C1 segment of cervical spinal cord (tissue), 14 donors: ENCODE measurements at regions not wholly inside any gene's neighbourhood (a gene's known extent, or its start where the extent isn't known, plus 50 kb on each side); places are given as distances from the start of the nearest gene placed in this dataset.

Source experiments
- DNase-seq, 14 donors: peaks; one replicate each; lab custom pipeline; 2025; lab: John Stamatoyannopoulos, UW

DNA sequence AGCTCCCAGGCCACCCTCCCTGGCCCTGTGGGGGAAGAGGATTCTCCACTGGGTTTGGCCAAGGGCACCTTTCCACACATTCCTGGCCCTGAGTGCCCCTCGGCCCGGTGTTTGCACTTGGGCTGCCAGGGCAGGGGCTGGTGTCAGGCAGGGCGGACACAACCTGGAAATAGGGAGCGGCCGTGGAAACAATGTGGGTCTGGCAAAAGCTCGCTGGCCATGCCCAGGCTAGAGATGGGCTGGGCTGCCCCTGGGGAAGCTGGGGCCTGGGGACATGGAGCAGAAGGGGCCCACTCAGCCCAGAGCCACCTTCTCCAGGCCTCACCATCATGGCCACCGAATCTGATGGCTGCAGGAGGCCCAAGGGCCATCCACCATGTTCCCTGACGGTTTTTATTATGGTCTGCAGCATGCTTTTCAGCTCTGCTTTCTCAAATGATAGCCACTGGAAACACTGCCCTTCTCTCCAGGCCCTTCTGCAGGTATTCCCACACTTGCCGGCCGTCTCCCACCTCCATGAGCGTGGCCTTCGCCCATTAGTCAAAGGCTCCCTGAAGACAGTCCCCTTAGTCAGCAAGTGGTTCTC, 275.1 kb downstream of the CYP26B1 start:
- no peak for DNase-seq

- no peak for DNase-seq
These were observed 282.2 kb downstream of the CYP26B1 start for GRCh38 chr2:71865391-71865965.

DNA sequence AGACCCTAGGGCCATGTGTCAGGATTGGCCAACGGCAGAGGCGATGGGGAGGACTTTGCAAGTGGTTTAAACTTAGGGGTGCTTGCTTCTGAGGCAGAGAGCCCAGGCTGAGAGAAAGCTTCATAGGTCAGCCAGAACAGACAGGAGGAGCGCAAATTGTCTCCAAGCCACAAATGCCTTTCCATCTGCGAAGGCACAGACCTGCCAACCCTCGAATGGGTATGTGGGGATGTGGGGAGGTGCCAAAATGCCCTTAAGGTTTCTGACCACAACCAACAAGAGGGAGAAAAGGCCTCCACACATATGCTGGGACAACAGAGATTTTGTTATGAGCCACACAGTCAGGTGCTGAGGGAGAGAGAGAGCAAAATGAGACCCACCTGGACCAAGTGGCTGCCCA, 283.6 kb downstream of the CYP26B1 start:
- DNase-seq = peak in 1 of 14 donors; percentile 85

DNA sequence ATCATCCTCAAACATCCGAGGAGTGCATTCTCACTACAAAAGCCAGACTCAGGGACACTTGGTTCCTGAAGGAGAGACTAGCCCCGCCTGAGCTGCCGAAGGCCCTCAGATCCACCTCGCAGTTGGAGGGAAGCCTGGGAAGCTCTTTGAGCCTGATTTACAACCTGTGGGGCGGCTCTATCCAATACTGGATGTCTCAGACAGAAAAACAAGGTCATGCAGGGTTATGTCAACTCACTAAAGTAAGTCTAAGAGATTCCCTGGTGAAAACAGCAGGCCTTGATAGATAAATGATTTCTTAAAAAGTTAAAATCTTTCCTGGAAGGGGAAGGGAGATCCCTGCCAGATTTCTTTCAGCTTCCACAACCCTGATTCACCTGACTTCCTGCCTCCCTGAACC, 284.3 kb downstream of the CYP26B1 start:
- peak in 1 of 14 donors; percentile 24 for DNase-seq

- DNase-seq = no peak
These were observed 284.7 kb downstream of the CYP26B1 start for GRCh38 chr2:71862921-71863320.

- DNase-seq = peak in 1 of 14 donors; percentile 80
These were observed 286.2 kb downstream of the CYP26B1 start for GRCh38 chr2:71861186-71862160.

DNA sequence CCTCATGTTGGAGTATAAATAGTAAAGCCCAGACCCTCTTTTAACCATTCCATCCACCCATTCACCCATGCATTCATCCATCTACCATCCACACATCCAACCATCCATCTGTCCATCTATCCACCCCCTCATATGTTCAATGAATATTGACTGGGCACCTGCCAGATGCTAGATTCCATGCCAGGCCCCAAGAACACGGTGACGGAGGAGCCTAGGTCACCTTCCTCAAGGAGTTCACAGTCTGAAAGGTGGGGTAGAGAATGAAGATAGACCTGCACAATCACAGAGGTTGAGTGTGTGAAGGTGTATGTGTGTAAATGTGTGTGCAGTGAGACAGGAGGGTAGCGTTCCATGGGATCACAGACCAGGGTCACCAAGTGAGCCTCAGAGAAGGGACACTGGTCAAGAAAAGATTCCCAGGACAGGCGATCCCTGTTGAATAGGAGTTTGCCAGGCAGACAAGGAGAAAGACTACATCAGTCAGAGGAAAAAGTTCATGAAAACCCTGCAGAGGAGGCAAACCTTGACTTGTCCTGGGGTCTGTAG, 287.2 kb downstream of the CYP26B1 start:
- no peak for DNase-seq

DNA sequence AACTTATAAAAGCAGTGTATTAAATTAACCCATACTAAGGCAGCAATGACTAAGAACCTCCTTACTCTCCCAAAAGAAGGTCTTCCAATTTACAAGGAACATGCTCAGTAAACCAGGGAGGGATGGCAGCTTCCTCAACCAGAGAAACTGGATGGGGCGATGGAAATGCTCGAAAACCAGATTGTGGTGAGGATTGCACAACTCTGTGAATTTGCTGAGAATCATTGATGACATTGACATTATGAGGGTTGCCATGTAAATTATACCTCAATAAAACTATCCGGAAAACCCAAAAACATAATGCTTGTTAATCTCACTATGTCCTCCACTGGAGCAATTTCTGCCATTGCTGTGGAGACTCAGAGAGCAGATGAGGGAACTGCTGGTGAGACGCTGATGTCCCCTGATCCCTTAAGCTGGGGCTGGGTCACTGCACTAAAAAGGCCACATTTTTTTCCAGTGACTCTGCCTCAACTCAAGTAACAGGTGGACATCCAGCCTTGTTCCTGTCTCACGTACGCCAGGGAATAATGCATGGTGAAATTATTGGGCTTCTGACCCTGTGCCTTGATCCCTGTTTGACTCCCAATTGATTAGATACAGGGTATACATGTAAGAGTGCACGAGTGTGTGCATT, 288.3 kb downstream of the CYP26B1 start:
- no peak for DNase-seq

GRCh38 chr2:71858071-71858470, 289.6 kb downstream of the CYP26B1 start:
- no peak for DNase-seq

DNA sequence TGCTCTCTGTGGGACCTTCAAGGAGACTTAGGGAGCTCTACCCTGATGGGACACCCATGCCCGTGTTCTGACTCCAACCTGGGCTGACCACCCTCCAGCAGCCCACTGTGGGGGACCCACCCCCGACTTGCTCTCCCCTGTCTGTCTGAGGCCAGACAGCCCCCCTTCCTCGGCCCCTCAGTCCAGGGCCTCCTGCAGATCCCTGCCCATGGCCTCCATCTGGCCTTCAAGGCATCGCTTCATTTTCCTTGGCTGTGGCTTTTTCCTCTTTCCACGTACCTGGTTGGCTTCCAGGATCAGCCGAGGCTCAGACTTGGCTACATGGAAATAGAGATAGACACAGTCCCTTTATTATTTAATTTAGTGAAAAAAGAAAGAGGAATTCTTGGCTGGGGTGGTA, 290.0 kb downstream of the CYP26B1 start:
- peak in 1 of 14 donors; percentile 57 for DNase-seq

GRCh38 chr2:71856773-71857525, 290.7 kb downstream of the CYP26B1 start:
- DNase-seq = no peak

GRCh38 chr2:71853858-71854257, 293.8 kb downstream of the CYP26B1 start:
- no peak for DNase-seq

DNA sequence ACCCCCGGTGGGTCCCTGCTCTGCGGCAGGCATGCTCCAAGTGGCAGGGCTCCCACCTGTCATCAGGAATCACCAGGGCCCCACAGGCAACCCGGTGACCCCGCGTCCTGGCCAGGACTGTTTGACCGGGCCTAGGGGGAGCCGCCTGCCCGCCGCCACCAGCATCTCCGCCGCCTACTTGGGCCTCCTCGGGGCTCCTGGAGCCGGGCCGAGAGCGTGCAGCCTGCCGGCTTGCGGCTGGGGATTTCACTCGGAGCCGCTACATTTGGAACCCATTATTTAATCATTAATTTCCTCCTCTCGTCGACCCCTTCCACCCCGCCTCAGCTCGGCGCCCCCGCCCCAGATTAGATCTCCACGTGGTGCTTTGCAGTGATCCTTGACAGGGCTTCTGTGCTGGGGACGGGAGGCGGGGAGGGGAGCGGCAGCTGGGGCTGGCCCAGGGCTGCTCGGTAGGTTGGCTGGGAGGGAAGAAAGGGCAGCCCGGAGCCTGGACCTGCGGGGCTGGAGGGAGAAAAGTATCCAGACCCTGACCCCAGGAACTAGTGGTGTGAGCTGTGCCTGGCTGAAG, 295.4 kb downstream of the CYP26B1 start:
- no peak for DNase-seq

DNA sequence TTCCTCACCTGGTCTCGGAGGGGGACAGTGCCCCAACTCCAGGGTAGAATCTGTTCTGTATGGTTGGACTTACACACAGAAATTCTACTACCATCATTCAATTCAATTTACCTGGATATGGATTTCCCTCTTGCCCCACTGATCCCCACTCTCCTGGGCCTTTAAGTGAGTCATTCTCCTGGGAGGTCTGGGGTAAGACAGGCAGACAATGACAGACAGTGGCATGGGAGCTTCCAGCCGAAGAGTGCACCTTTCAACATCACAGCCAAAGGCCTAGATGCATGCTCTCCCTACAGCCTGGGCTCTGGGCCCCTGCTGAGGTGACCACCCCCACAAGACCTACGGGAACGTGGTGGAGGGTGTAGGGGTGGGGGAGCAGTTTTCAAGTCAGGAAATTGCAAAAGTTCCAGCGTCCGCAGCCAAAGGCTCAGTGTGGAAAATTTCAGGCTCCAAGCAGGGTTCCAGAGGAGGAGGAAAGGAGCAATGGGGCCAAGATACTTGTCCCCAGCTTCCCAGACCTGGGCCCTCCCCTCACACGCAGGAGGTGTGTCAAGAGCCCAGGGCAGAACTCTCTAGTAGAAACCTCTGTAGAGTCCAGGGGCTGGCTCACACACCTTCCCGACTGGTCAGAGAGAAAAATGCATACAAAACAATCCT, 296.4 kb downstream of the CYP26B1 start:
- no peak for DNase-seq

GRCh38 chr2:71850306-71850801, 297.3 kb downstream of the CYP26B1 start:
- DNase-seq = no peak

GRCh38 chr2:71849607-71850305, 297.9 kb downstream of the CYP26B1 start:
- DNase-seq = no peak

DNA sequence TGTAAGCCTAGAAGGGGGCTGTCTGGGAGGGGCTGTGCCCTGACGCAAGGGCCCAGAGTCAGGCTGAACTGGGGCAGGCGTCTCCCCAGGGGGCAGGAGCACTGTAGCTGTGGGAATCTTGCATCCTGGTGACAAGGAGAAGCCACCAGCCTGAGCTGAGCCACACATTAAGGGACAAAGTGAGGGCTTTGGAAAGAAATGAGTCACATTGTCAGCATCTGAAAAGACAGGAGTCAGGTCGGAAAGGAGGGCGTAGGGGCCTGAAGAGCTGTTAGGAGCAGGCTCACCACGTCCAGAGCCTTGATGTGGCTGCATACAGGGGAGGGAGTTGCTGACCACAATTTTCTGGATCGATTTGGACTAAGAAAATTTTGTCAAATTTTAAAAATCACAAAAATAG, 298.6 kb downstream of the CYP26B1 start:
- no peak for DNase-seq

GRCh38 chr2:71846669-71847291, 300.9 kb downstream of the CYP26B1 start:
- DNase-seq = no peak

- no peak for DNase-seq
These were observed 301.6 kb downstream of the CYP26B1 start for GRCh38 chr2:71846072-71846471.
